ENCODE measurements at regions not wholly inside any gene's neighbourhood (a gene's known extent, or its start where the extent isn't known, plus 50 kb on each side); places are given as distances from the start of the nearest gene placed in this dataset.

DNA sequence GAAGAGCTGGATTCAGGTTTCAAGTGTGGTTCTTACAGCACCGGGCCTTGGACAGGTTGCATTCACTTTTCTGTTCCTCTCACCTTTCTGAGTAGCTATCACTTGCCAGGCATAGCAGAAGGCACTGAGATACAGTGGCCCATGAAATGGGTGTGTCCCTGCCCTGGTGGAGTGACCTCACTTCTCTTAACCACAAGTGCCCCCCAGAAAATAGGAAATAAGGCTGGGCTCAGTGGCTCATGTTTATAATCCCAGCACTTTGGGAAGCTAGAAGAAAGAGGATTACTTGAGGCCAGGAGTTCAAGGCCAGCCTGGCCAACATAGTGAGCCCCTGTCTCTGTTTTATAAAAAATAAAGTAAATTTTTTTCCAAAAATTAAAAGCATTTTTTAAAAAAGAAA, 101.7 kb upstream of the KIT start:
- no peak for TF ChIP-seq CTCF (conservative IDR thresholded peaks at IDR 0.05; ENCODE audit: low read depth, low read length)
- no peak for TF ChIP-seq EZH2 (IDR thresholded peaks at IDR 0.05; ENCODE audit: borderline replicate concordance, low read depth, low read length, poor library complexity, severe bottlenecking)
- no peaks in the 10 kb centered on the region for H3K27me3 ChIP-seq (replicated peaks; ENCODE audit: insufficient read depth, low read depth, low read length, poor library complexity)
- POLR2A ChIA-PET (ENCODE audit: low non-redundant PET) = no interaction called here
- no TSS peak for BruUV-seq (replicated peaks)
- CTCF ChIA-PET = no interaction called here
- DNase-seq (ENCODE audit: low spot score) = no peak
- no peak overlapping the region for H3K27ac ChIP-seq (ENCODE audit: low read depth, low read length, poor library complexity, severe bottlenecking)
- H3K4me3 ChIP-seq (ENCODE audit: low read depth, low read length, poor library complexity, severe bottlenecking) = no peak overlapping the region
- H3K4me1 ChIP-seq (ENCODE audit: insufficient read depth, low read length, poor library complexity, severe bottlenecking) = no peaks in the 10 kb centered on the region
- no peaks in the 10 kb centered on the region for H3K9me3 ChIP-seq (ENCODE audit: low read depth, low read length, poor library complexity, severe bottlenecking)
- intact Hi-C loops (cut with micrococcal nuclease; ENCODE audit: unreplicated experiment) = no loop called here
- no peaks in the 10 kb centered on the region for H3K36me3 ChIP-seq (ENCODE audit: insufficient read depth, low read length, poor library complexity, severe bottlenecking)

DNA sequence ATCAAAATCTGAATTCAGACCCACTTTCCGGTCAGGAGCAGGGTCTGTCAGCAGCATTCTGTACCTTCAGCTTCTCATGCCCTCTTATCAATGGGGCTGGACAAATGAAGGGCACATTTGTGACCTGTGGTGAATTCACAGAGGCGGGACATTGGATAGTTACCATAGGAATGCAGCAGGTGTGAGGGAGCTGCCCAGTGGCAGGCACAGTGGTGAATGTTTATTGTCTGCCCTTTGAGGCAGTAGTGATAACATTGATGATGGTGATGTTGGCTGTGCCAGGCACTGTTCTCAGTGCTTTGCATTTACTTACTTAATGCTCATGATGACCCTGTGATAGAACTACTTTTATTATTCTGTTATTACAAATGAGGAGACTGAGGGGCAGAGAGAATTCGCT, 101.2 kb upstream of the KIT start:
- no peak overlapping the region for H3K4me3 ChIP-seq (ENCODE audit: low read depth, low read length, poor library complexity, severe bottlenecking)
- no peak overlapping the region for H3K27ac ChIP-seq (ENCODE audit: low read depth, low read length, poor library complexity, severe bottlenecking)
- H3K4me1 ChIP-seq (ENCODE audit: insufficient read depth, low read length, poor library complexity, severe bottlenecking) = no peaks in the 10 kb centered on the region
- ChIA-PET CTCF (no interaction called here), POLR2A (ENCODE audit: low non-redundant PET) (no interaction called here)
- intact Hi-C loops (cut with micrococcal nuclease; ENCODE audit: unreplicated experiment) = no loop called here
- BruUV-seq (replicated peaks) = no TSS peak
- no peak for DNase-seq (ENCODE audit: low spot score)
- H3K27me3 ChIP-seq (replicated peaks; ENCODE audit: insufficient read depth, low read depth, low read length, poor library complexity) = no peaks in the 10 kb centered on the region
- TF ChIP-seq EZH2 (IDR thresholded peaks at IDR 0.05; ENCODE audit: borderline replicate concordance, low read depth, low read length, poor library complexity, severe bottlenecking) (no peak), CTCF (conservative IDR thresholded peaks at IDR 0.05; ENCODE audit: low read depth, low read length) (no peak)
- H3K36me3 ChIP-seq (ENCODE audit: insufficient read depth, low read length, poor library complexity, severe bottlenecking) = no peaks in the 10 kb centered on the region
- H3K9me3 ChIP-seq (ENCODE audit: low read depth, low read length, poor library complexity, severe bottlenecking) = no peaks in the 10 kb centered on the region

DNA sequence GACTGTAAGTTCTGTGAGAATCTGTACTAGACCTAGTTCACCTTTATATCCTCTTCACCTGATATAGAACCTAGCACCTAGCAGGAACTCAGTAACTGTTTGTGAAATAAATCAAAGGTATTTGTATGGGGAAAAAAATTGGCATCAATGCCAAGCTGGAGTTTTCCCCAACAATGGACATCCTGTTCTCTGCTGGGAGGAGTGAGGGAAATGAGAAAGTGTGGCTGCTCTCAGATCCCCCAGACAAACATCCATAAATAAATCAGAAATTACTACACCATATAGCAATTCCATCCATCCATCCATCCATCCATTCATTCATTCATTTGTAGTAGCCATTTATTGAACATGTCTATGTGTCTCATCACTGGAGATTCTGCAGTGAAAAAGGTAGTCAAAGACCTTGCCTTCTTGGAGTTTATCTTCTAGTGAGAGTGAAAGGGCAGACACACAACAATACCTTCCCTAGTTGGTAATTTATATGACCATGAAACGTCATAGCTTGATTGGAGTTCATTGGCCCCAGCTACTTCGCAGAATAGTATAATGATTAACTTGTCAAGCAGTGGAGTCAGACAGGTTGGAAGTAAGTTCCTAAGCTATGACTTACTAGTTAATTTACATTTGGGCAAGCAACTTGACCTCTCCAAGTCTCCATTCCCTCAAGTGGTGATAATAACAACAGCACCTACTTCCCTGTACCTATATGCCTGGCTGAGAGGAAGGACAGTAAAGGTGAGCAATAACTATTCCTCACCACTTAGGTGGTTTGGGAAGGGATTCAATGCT, 98.7 kb upstream of the KIT start:
- no TSS peak for BruUV-seq (replicated peaks)
- ChIA-PET POLR2A (ENCODE audit: low non-redundant PET) (no interaction called here), CTCF (no interaction called here)
- H3K27me3 ChIP-seq (replicated peaks; ENCODE audit: insufficient read depth, low read depth, low read length, poor library complexity) = no peaks in the 10 kb centered on the region
- H3K4me3 ChIP-seq (ENCODE audit: low read depth, low read length, poor library complexity, severe bottlenecking) = no peak overlapping the region
- no peak for TF ChIP-seq EZH2 (IDR thresholded peaks at IDR 0.05; ENCODE audit: borderline replicate concordance, low read depth, low read length, poor library complexity, severe bottlenecking)
- no peak for TF ChIP-seq CTCF (conservative IDR thresholded peaks at IDR 0.05; ENCODE audit: low read depth, low read length)
- intact Hi-C loops (cut with micrococcal nuclease; ENCODE audit: unreplicated experiment) = no loop called here
- no peak overlapping the region for H3K27ac ChIP-seq (ENCODE audit: low read depth, low read length, poor library complexity, severe bottlenecking)
- H3K36me3 ChIP-seq (ENCODE audit: insufficient read depth, low read length, poor library complexity, severe bottlenecking) = no peaks in the 10 kb centered on the region
- DNase-seq (ENCODE audit: low spot score) = no peak
- no peaks in the 10 kb centered on the region for H3K9me3 ChIP-seq (ENCODE audit: low read depth, low read length, poor library complexity, severe bottlenecking)
- no peaks in the 10 kb centered on the region for H3K4me1 ChIP-seq (ENCODE audit: insufficient read depth, low read length, poor library complexity, severe bottlenecking)
